GM23338 (cell line): ENCODE measurements at regions not wholly inside any gene's neighbourhood (a gene's known extent, or its start where the extent isn't known, plus 50 kb on each side); places are given as distances from the start of the nearest gene placed in this dataset.
A peak's percentile ranks its signal among the peaks of the same experiment; 100 is the strongest.

Experiments used
- ATAC-seq: fragments of 200-7000 bp; cut with Tn5 transposase; 3 replicates; pipeline ENCODE4 v1.9.1; 2020
- DNase-seq: peaks from one replicate; pipeline ENCODE4 v3.0.0-alpha.2; 2015; ENCODE audit warnings: low spot score
- H2AFZ ChIP-seq: fragments of 200-600 bp; sonication (generic); 2 replicates; pipeline ENCODE4 v1.8.0; 2016; ENCODE audit warnings: antibody characterized with exemption, mild to moderate bottlenecking, moderate library complexity
- H3F3A ChIP-seq: fragments of 200-600 bp; sonication (generic); replicated peaks from 2 replicates; pipeline ENCODE4 v1.8.0; 2017; ENCODE audit warnings: antibody characterized with exemption, mixed run types, low read depth
- H3K27ac ChIP-seq: fragments of 200-600 bp; sonication (generic); 2 replicates; pipeline ENCODE4 v1.6.1; 2016; ENCODE audit warnings: low read depth
- H3K27me3 ChIP-seq: fragments of 200-600 bp; sonication (generic); 2 replicates; pipeline ENCODE4 v1.8.0; 2016; ENCODE audit warnings: mild to moderate bottlenecking, mixed run types, moderate library complexity; ENCODE audit not compliant: insufficient read depth
- H3K36me3 ChIP-seq: fragments of 200-600 bp; sonication (generic); 2 replicates; pipeline ENCODE4 v1.8.0; 2016; ENCODE audit warnings: mild to moderate bottlenecking; ENCODE audit not compliant: insufficient read depth
- H3K4me1 ChIP-seq: fragments of 200-600 bp; sonication (generic); 2 replicates; pipeline ENCODE4 v1.8.0; 2016; ENCODE audit warnings: mild to moderate bottlenecking, moderate library complexity; ENCODE audit not compliant: insufficient read depth
- H3K4me2 ChIP-seq: fragments of 200-600 bp; sonication (generic); 2 replicates; pipeline ENCODE4 v1.7.1; 2017; ENCODE audit warnings: mixed run types
- H3K4me3 ChIP-seq: fragments of 200-600 bp; sonication (generic); 2 replicates; pipeline ENCODE4 v1.6.1; 2016; ENCODE audit warnings: mixed run types
- H3K79me2 ChIP-seq: fragments of 200-600 bp; sonication (generic); replicated peaks from 2 replicates; pipeline ENCODE4 v1.8.0; 2017; ENCODE audit warnings: mild to moderate bottlenecking; ENCODE audit not compliant: insufficient read depth
- H3K9me2 ChIP-seq: fragments of 200-600 bp; sonication (generic); 2 replicates; pipeline ENCODE4 v1.8.0; 2017; ENCODE audit not compliant: insufficient read depth
- H4K20me1 ChIP-seq: fragments of 200-600 bp; sonication (generic); replicated peaks from 2 replicates; pipeline ENCODE4 v1.8.0; 2017; ENCODE audit warnings: mild to moderate bottlenecking; ENCODE audit not compliant: insufficient read depth
- H3K27ac Mint-ChIP-seq: 2 replicates; pipeline ENCODE4 v1.8.0; 2020; ENCODE audit warnings: inconsistent platforms, mild to moderate bottlenecking, moderate library complexity, mixed read lengths
- H3K27me3 Mint-ChIP-seq: 3 replicates; pipeline ENCODE4 v1.8.0; 2022; ENCODE audit warnings: low read depth, mild to moderate bottlenecking, moderate library complexity, mixed read lengths, inconsistent platforms; ENCODE audit not compliant: insufficient read depth, poor library complexity
- H3K36me3 Mint-ChIP-seq: 3 replicates; pipeline ENCODE4 v1.8.0; 2021; ENCODE audit warnings: low read depth, mild to moderate bottlenecking, inconsistent platforms, moderate library complexity, mixed read lengths
- H3K4me1 Mint-ChIP-seq: 3 replicates; pipeline ENCODE4 v1.8.0; 2020; ENCODE audit warnings: mild to moderate bottlenecking, inconsistent platforms, mixed read lengths
- H3K4me3 Mint-ChIP-seq: 3 replicates; pipeline ENCODE4 v1.8.0; 2021; ENCODE audit warnings: moderate library complexity, mild to moderate bottlenecking, inconsistent platforms, mixed read lengths
- H3K9me3 Mint-ChIP-seq: 3 replicates; pipeline ENCODE4 v1.8.0; 2020; ENCODE audit warnings: moderate library complexity, mild to moderate bottlenecking, inconsistent platforms, mixed read lengths
- CREB1 ChIP-seq: fragments of 250-450 bp; sonication (Bioruptor Pico); IDR thresholded peaks from 2 replicates; pipeline ENCODE4 v1.5.0; 2020; ENCODE audit warnings: low read depth, mild to moderate bottlenecking, moderate library complexity
- EZH2phosphoT487 ChIP-seq: fragments of 200-600 bp; sonication (generic); IDR thresholded peaks from one replicate; pipeline ENCODE4 v1.8.1; 2018; ENCODE audit warnings: antibody characterized with exemption; ENCODE audit not compliant: unreplicated experiment
- JUNB ChIP-seq: IDR thresholded peaks from one replicate; pipeline ENCODE4 v1.6.1; 2016; ENCODE audit warnings: antibody characterized with exemption; ENCODE audit not compliant: unreplicated experiment
- POLR2AphosphoS5 ChIP-seq: IDR thresholded peaks from 2 replicates; pipeline ENCODE4 v1.6.1; 2016; ENCODE audit warnings: antibody characterized with exemption, low read depth
- STAT1 ChIP-seq: IDR thresholded peaks from one replicate; pipeline ENCODE4 v1.6.1; 2016; ENCODE audit warnings: antibody characterized with exemption; ENCODE audit not compliant: unreplicated experiment
- ZNF114 ChIP-seq: fragments of 250-450 bp; sonication (Bioruptor Pico); IDR thresholded peaks from 2 replicates; pipeline ENCODE4 v1.5.0; 2020; ENCODE audit warnings: mild to moderate bottlenecking, moderate library complexity
- ZNF331 ChIP-seq: fragments of 250-450 bp; sonication (Bioruptor Pico); IDR thresholded peaks from 2 replicates; pipeline ENCODE4 v1.5.0; 2020; ENCODE audit warnings: low read depth, mild to moderate bottlenecking, moderate library complexity
- TF ChIP-seq, protein P1 (sequence below), 2 experiments: fragments of 200-600 bp in 1 of 2; sonication (generic) in 1 of 2; conservative IDR thresholded peaks; 2 replicates each; pipeline versions ENCODE4 v1.5.1 to v1.6.1; 2016 to 2017; ENCODE audit warnings: antibody characterized with exemption in 2 of 2, low read depth in 2 of 2, mild to moderate bottlenecking in 2 of 2, moderate library complexity in 1 of 2
- TF ChIP-seq, protein P2 (sequence below): IDR thresholded peaks from one replicate; pipeline ENCODE4 v1.6.1; 2018; ENCODE audit warnings: antibody characterized with exemption; ENCODE audit not compliant: unreplicated experiment

DNA sequence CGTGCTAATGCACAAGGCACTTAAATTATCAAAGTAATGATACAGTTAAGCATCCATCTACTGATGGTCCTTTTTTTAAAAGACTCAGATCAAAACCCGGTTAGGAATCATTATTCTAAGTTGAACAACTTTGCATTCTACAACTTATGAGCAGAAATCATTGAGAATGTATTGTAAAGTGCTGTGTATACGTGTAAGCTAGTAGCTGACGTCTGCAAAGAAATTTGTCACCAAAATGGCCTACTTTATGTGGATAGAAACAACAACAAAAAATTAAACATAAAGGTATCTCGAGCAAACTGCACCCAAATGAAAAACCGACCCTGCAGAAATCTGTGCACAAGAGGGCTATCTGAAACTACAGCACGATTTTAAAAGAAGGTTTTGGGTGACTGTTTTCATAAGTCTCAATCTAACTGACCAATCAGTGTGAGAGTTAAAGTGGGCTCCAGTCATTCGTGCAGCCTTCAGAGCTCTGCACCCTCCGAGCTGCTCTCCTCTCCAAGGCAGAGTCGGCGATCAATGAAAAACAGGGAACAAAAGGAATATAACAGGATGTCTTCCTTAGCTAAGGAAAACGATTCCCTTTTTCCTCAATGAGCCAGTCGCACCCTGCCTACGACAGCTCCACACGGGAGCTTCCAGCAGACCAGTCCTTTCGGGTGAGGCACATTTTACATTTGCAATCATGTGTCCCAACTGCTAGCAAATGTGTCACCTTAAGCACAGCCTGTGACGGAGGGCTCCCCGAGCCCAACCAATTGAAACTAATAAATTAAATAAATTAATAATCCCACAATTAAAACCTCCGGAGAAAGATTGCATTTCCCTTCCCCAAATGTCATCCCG, 200.7 kb upstream of the FOXN3 start:
- DNase-seq (peak; percentile 68), ATAC-seq (peak; percentile 17; the same call in 2 of the 3 replicates)
- Mint-ChIP-seq H3K4me1 (peaks cover 72% of the 10 kb centered on the region), H3K27ac (peak overlapping the region; percentile 64), H3K9me3 (no peaks in the 10 kb centered on the region), H3K27me3 (peaks cover 10% of the 10 kb centered on the region), H3K36me3 (peaks cover 3% of the 10 kb centered on the region; the same call in 2 of the 3 replicates), H3K4me3 (peak overlapping the region; percentile 95)
- 0 out of 2 replicates have a peak, but pooled peaks cover 19% of the 10 kb centered on the region for H3F3A ChIP-seq
- TF ChIP-seq EZH2phosphoT487: no peak
- no peak for TF ChIP-seq STAT1
- TF ChIP-seq POLR2AphosphoS5: peak; percentile 58
- TF ChIP-seq ZNF114 (CRISPR knock-in tag): no peak
- TF ChIP-seq JUNB: no peak
- TF ChIP-seq ZNF331: no peak
- H4K20me1 ChIP-seq: no peaks in the 10 kb centered on the region
- H3K4me3 ChIP-seq: peak overlapping the region; percentile 67
- H3K4me2 ChIP-seq: peak overlapping the region; percentile 84
- H3K27me3 ChIP-seq: no peaks in the 10 kb centered on the region
- H3K36me3 ChIP-seq: no peaks in the 10 kb centered on the region
- no peaks in the 10 kb centered on the region for H3K9me2 ChIP-seq
- H2AFZ ChIP-seq: no peak overlapping the region
- H3K79me2 ChIP-seq: peaks cover 56% of the 10 kb centered on the region
- peaks cover 54% of the 10 kb centered on the region for H3K4me1 ChIP-seq
- H3K27ac ChIP-seq: peak overlapping the region; percentile 93

DNA sequence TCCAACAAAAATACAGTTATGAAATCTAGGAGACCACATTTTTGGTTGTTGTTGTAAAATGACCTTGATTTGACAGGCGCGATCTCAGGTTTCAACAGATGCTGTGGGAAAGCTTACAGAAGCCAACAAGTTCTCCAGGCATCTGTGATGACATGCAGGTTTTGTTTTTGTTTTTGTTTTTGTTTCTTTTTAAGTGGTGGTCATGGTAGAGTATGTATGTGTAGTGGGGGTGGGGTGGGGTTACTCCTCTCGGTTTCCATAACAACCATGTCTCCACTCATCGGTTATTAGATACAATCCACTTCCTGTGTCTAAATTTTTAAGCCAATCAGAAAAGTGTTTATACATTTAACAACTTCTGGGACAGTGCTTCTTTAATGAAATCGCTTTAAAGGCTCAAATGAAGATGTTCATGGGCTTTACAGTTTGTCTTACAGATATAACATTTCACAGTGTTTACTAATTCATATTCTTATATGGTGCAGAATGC, 199.9 kb upstream of the FOXN3 start:
- Histone ChIP-seq H3K4me2 (peak overlapping the region; percentile 84), H3K27ac (peak overlapping the region; percentile 93), H3K79me2 (peaks cover 64% of the 10 kb centered on the region), H3K4me1 (peaks cover 54% of the 10 kb centered on the region), H3F3A (0 out of 2 replicates have a peak, but pooled peaks cover 19% of the 10 kb centered on the region), H3K4me3 (peak overlapping the region; percentile 67), H2AFZ (no peak overlapping the region), H3K36me3 (no peaks in the 10 kb centered on the region), H3K9me2 (no peaks in the 10 kb centered on the region), H3K27me3 (no peaks in the 10 kb centered on the region), H4K20me1 (no peaks in the 10 kb centered on the region)
- H3K27me3 Mint-ChIP-seq: peaks cover 3% of the 10 kb centered on the region
- ATAC-seq (no peak), DNase-seq (peak; percentile 75)
- H3K27ac Mint-ChIP-seq: peak overlapping the region; percentile 64
- peaks cover 5% of the 10 kb centered on the region; the same call in 2 of the 3 replicates for H3K36me3 Mint-ChIP-seq
- peak overlapping the region; percentile 95 for H3K4me3 Mint-ChIP-seq
- peaks cover 68% of the 10 kb centered on the region for H3K4me1 Mint-ChIP-seq
- no peaks in the 10 kb centered on the region for H3K9me3 Mint-ChIP-seq
- TF ChIP-seq, protein P1, sequence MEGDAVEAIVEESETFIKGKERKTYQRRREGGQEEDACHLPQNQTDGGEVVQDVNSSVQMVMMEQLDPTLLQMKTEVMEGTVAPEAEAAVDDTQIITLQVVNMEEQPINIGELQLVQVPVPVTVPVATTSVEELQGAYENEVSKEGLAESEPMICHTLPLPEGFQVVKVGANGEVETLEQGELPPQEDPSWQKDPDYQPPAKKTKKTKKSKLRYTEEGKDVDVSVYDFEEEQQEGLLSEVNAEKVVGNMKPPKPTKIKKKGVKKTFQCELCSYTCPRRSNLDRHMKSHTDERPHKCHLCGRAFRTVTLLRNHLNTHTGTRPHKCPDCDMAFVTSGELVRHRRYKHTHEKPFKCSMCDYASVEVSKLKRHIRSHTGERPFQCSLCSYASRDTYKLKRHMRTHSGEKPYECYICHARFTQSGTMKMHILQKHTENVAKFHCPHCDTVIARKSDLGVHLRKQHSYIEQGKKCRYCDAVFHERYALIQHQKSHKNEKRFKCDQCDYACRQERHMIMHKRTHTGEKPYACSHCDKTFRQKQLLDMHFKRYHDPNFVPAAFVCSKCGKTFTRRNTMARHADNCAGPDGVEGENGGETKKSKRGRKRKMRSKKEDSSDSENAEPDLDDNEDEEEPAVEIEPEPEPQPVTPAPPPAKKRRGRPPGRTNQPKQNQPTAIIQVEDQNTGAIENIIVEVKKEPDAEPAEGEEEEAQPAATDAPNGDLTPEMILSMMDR (conservative IDR thresholded peaks at IDR 0.05; ENCODE audit: low read depth in 2 of 2): no peak
- TF ChIP-seq, protein P2, sequence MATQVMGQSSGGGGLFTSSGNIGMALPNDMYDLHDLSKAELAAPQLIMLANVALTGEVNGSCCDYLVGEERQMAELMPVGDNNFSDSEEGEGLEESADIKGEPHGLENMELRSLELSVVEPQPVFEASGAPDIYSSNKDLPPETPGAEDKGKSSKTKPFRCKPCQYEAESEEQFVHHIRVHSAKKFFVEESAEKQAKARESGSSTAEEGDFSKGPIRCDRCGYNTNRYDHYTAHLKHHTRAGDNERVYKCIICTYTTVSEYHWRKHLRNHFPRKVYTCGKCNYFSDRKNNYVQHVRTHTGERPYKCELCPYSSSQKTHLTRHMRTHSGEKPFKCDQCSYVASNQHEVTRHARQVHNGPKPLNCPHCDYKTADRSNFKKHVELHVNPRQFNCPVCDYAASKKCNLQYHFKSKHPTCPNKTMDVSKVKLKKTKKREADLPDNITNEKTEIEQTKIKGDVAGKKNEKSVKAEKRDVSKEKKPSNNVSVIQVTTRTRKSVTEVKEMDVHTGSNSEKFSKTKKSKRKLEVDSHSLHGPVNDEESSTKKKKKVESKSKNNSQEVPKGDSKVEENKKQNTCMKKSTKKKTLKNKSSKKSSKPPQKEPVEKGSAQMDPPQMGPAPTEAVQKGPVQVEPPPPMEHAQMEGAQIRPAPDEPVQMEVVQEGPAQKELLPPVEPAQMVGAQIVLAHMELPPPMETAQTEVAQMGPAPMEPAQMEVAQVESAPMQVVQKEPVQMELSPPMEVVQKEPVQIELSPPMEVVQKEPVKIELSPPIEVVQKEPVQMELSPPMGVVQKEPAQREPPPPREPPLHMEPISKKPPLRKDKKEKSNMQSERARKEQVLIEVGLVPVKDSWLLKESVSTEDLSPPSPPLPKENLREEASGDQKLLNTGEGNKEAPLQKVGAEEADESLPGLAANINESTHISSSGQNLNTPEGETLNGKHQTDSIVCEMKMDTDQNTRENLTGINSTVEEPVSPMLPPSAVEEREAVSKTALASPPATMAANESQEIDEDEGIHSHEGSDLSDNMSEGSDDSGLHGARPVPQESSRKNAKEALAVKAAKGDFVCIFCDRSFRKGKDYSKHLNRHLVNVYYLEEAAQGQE: no peak
- TF ChIP-seq CREB1 (CRISPR knock-in tag): no peak
